Hepatocyte (in vitro differentiated cells): ENCODE measurements at regions not wholly inside any gene's neighbourhood (a gene's known extent, or its start where the extent isn't known, plus 50 kb on each side); places are given as distances from the start of the nearest gene placed in this dataset.
"Not testable (repeated sequence)": the region's sequence is repeated elsewhere in the genome, so short reads cannot be mapped to it uniquely, and the experiment has no call there.

Experiments used
- DNase-seq: peaks from one replicate; pipeline ENCODE4 v3.0.0-alpha.2; 2016; ENCODE audit warnings: low spot score
- H2AFZ ChIP-seq: fragments of 200-600 bp; sonication (generic); 2 replicates; pipeline ENCODE4 v1.6.0; 2016; ENCODE audit warnings: antibody characterized with exemption, mild to moderate bottlenecking
- H3K27ac ChIP-seq: fragments of 200-600 bp; sonication (generic); 2 replicates; pipeline ENCODE4 v1.5.1; 2016; ENCODE audit warnings: mild to moderate bottlenecking
- H3K27me3 ChIP-seq: fragments of 200-600 bp; sonication (generic); 2 replicates; pipeline ENCODE4 v1.6.1; 2016
- H3K36me3 ChIP-seq: fragments of 200-600 bp; sonication (generic); replicated peaks from 2 replicates; pipeline ENCODE4 v1.5.1; 2016; ENCODE audit warnings: low read depth; ENCODE audit not compliant: insufficient read depth
- H3K4me1 ChIP-seq: fragments of 200-600 bp; sonication (generic); 2 replicates; pipeline ENCODE4 v1.5.1; 2016; ENCODE audit warnings: mild to moderate bottlenecking, moderate library complexity; ENCODE audit not compliant: insufficient read depth
- H3K4me2 ChIP-seq: fragments of 200-600 bp; sonication (generic); 2 replicates; pipeline ENCODE4 v1.6.0; 2016
- H3K4me3 ChIP-seq: fragments of 200-600 bp; sonication (generic); 2 replicates; pipeline ENCODE4 v1.5.1; 2016; ENCODE audit warnings: mild to moderate bottlenecking
- H3K79me2 ChIP-seq: fragments of 200-600 bp; sonication (generic); 2 replicates; pipeline ENCODE4 v1.6.0; 2017; ENCODE audit warnings: mild to moderate bottlenecking
- H3K9me2 ChIP-seq: fragments of 200-600 bp; sonication (generic); replicated peaks from 2 replicates; pipeline ENCODE4 v1.6.0; 2017; ENCODE audit warnings: mild to moderate bottlenecking; ENCODE audit not compliant: insufficient read depth
- H3K9me3 ChIP-seq: fragments of 200-600 bp; sonication (generic); 2 replicates; pipeline ENCODE4 v1.5.1; 2016; ENCODE audit warnings: low read depth, mild to moderate bottlenecking
- H4K20me1 ChIP-seq: fragments of 200-600 bp; sonication (generic); 2 replicates; pipeline ENCODE4 v1.6.0; 2016; ENCODE audit warnings: mild to moderate bottlenecking; ENCODE audit not compliant: insufficient read depth, poor library complexity, severe bottlenecking
- WGBS: methylation state at CpG from one replicate; pipeline ENCODE4 v1.1.6; 2016; ENCODE audit warnings: low lambda C conversion rate; ENCODE audit errors: missing lambda C conversion rate; 5-methylcytosine and 5-hydroxymethylcytosine counted together

GRCh38 chr9:41790007-41790406, 339.2 kb downstream of the CNTNAP3B start:
- WGBS: 33% methylated on average over 5 of the region's 5 CpGs
- H3K4me3 ChIP-seq, DNase-seq, H4K20me1 ChIP-seq, H2AFZ ChIP-seq, H3K4me2 ChIP-seq, H3K27ac ChIP-seq, H3K4me1 ChIP-seq, H3K27me3 ChIP-seq, H3K79me2 ChIP-seq, H3K9me2 ChIP-seq, H3K36me3 ChIP-seq, H3K9me3 ChIP-seq: not testable (repeated sequence)

- 79% methylated on average over 4 of the region's 4 CpGs for WGBS
- not testable (repeated sequence) for DNase-seq, H3K4me2 ChIP-seq, H3K27ac ChIP-seq, H3K9me2 ChIP-seq, H3K4me3 ChIP-seq, H3K9me3 ChIP-seq, H3K4me1 ChIP-seq, H3K79me2 ChIP-seq, H3K36me3 ChIP-seq, H4K20me1 ChIP-seq, H2AFZ ChIP-seq, H3K27me3 ChIP-seq
These were observed 339.8 kb downstream of the CNTNAP3B start for GRCh38 chr9:41789387-41789786.

- H3K4me1 ChIP-seq, H3K79me2 ChIP-seq, H2AFZ ChIP-seq, H3K4me2 ChIP-seq, DNase-seq, H3K4me3 ChIP-seq, H3K27me3 ChIP-seq, H3K36me3 ChIP-seq, H3K9me2 ChIP-seq, H3K9me3 ChIP-seq, H3K27ac ChIP-seq, H4K20me1 ChIP-seq: not testable (repeated sequence)
- WGBS: 74% methylated on average over 1 of the region's 1 CpG
These were observed 341.3 kb downstream of the CNTNAP3B start for GRCh38 chr9:41787951-41788350.

GRCh38 chr9:41787270-41787669, 342.0 kb downstream of the CNTNAP3B start:
- not testable (repeated sequence) for H3K4me2 ChIP-seq, H3K9me2 ChIP-seq, H3K36me3 ChIP-seq, H3K4me3 ChIP-seq, H3K9me3 ChIP-seq, H3K27me3 ChIP-seq, H3K79me2 ChIP-seq, H2AFZ ChIP-seq, H3K4me1 ChIP-seq, H3K27ac ChIP-seq, DNase-seq, H4K20me1 ChIP-seq
- WGBS: 86% methylated on average over 3 of the region's 3 CpGs

- H4K20me1 ChIP-seq, H3K27me3 ChIP-seq, H3K27ac ChIP-seq, H3K9me3 ChIP-seq, H3K9me2 ChIP-seq, H3K4me3 ChIP-seq, DNase-seq, H3K36me3 ChIP-seq, H3K79me2 ChIP-seq, H2AFZ ChIP-seq, H3K4me1 ChIP-seq, H3K4me2 ChIP-seq: not testable (repeated sequence)
- WGBS: 91% methylated on average over 8 of the region's 9 CpGs
These were observed 345.2 kb downstream of the CNTNAP3B start for GRCh38 chr9:41784006-41784405.

GRCh38 chr9:41783070-41783810, 346.0 kb downstream of the CNTNAP3B start:
- H3K27me3 ChIP-seq: not testable (repeated sequence)

GRCh38 chr9:41781899-41782298, 347.3 kb downstream of the CNTNAP3B start:
- H3K79me2 ChIP-seq, H3K27me3 ChIP-seq, H3K4me1 ChIP-seq, DNase-seq, H3K27ac ChIP-seq, H3K4me3 ChIP-seq, H4K20me1 ChIP-seq, H3K9me2 ChIP-seq, H3K4me2 ChIP-seq, H2AFZ ChIP-seq, H3K9me3 ChIP-seq, H3K36me3 ChIP-seq: not testable (repeated sequence)
- 89% methylated on average over 2 of the region's 2 CpGs for WGBS

More at GRCh38 chr9:41783070-41783810, 346.0 kb downstream of the CNTNAP3B start:
- 91% methylated on average over 24 of the region's 29 CpGs for WGBS
- not testable (repeated sequence) for H3K27ac ChIP-seq, H3K4me2 ChIP-seq, H3K4me3 ChIP-seq, H3K9me3 ChIP-seq, H3K36me3 ChIP-seq, DNase-seq, H4K20me1 ChIP-seq, H2AFZ ChIP-seq, H3K79me2 ChIP-seq, H3K4me1 ChIP-seq, H3K9me2 ChIP-seq

GRCh38 chr9:41779897-41780406, 349.3 kb downstream of the CNTNAP3B start:
- not testable (repeated sequence) for H2AFZ ChIP-seq, H3K4me2 ChIP-seq, H3K36me3 ChIP-seq, H3K79me2 ChIP-seq, H3K4me1 ChIP-seq, H3K27me3 ChIP-seq, H3K9me2 ChIP-seq, H3K4me3 ChIP-seq, DNase-seq, H3K9me3 ChIP-seq, H3K27ac ChIP-seq, H4K20me1 ChIP-seq
- WGBS: 81% methylated on average over 14 of the region's 17 CpGs

GRCh38 chr9:41779192-41779591, 350.0 kb downstream of the CNTNAP3B start:
- not testable (repeated sequence) for H3K27me3 ChIP-seq, H4K20me1 ChIP-seq, H3K9me3 ChIP-seq, DNase-seq, H3K4me2 ChIP-seq, H3K27ac ChIP-seq, H3K4me3 ChIP-seq, H3K79me2 ChIP-seq, H3K9me2 ChIP-seq, H2AFZ ChIP-seq, H3K36me3 ChIP-seq, H3K4me1 ChIP-seq
- 90% methylated on average over 15 of the region's 15 CpGs for WGBS
